ENCODE measurements at regions not wholly inside any gene's neighbourhood (a gene's known extent, or its start where the extent isn't known, plus 50 kb on each side); places are given as distances from the start of the nearest gene placed in this dataset.

GRCh38 chr13:79245937-79246577, 160.0 kb downstream of the RBM26 start:
- Histone ChIP-seq H3K27ac (ENCODE audit: low read depth, low read length) (no peak overlapping the region), H3K36me3 (ENCODE audit: control insufficient read depth, low read length) (no peaks in the 10 kb centered on the region), H4K20me1 (ENCODE audit: control insufficient read depth, insufficient read depth, low read depth, low read length) (no peaks in the 10 kb centered on the region), H3F3A (ENCODE audit: control insufficient read depth, insufficient read depth) (no peaks in the 10 kb centered on the region), H3K27me3 (ENCODE audit: control insufficient read depth, low read length) (no peaks in the 10 kb centered on the region), H3K4me3 (ENCODE audit: low read length) (no peak overlapping the region), H3K4me2 (ENCODE audit: low read length) (no peak overlapping the region), H3K9me3 (ENCODE audit: control insufficient read depth, insufficient read depth, low read length) (no peaks in the 10 kb centered on the region), H3K4me1 (ENCODE audit: control insufficient read depth, low read length) (no peaks in the 10 kb centered on the region), H3K9me2 (replicated peaks; ENCODE audit: control insufficient read depth, low read length) (no peaks in the 10 kb centered on the region), H3K79me2 (ENCODE audit: control insufficient read depth, low read length) (no peaks in the 10 kb centered on the region)
- no peak for TF ChIP-seq EZH2phosphoT487 (IDR thresholded peaks at IDR 0.05; ENCODE audit: borderline replicate concordance, low read length)
- TF ChIP-seq CTCF (IDR thresholded peaks at IDR 0.05; ENCODE audit: low read depth, low read length, poor library complexity, severe bottlenecking) = no peak

GRCh38 chr13:79241697-79242096, 164.4 kb downstream of the RBM26 start:
- no peaks in the 10 kb centered on the region for H3K9me3 ChIP-seq (ENCODE audit: control insufficient read depth, insufficient read depth, low read length)
- no peaks in the 10 kb centered on the region for H3K9me2 ChIP-seq (replicated peaks; ENCODE audit: control insufficient read depth, low read length)
- H3K79me2 ChIP-seq (ENCODE audit: control insufficient read depth, low read length) = no peaks in the 10 kb centered on the region
- H3K4me1 ChIP-seq (ENCODE audit: control insufficient read depth, low read length) = no peaks in the 10 kb centered on the region
- H4K20me1 ChIP-seq (ENCODE audit: control insufficient read depth, insufficient read depth, low read depth, low read length) = no peaks in the 10 kb centered on the region
- no peaks in the 10 kb centered on the region for H3F3A ChIP-seq (ENCODE audit: control insufficient read depth, insufficient read depth)
- no peak overlapping the region for H3K4me3 ChIP-seq (ENCODE audit: low read length)
- H3K27ac ChIP-seq (ENCODE audit: low read depth, low read length) = no peak overlapping the region
- no peak overlapping the region for H3K4me2 ChIP-seq (ENCODE audit: low read length)
- no peaks in the 10 kb centered on the region for H3K27me3 ChIP-seq (ENCODE audit: control insufficient read depth, low read length)
- no peaks in the 10 kb centered on the region for H3K36me3 ChIP-seq (ENCODE audit: control insufficient read depth, low read length)
- no peak for TF ChIP-seq EZH2phosphoT487 (IDR thresholded peaks at IDR 0.05; ENCODE audit: borderline replicate concordance, low read length)
- no peak for TF ChIP-seq CTCF (IDR thresholded peaks at IDR 0.05; ENCODE audit: low read depth, low read length, poor library complexity, severe bottlenecking)

- no peaks in the 10 kb centered on the region for H3K4me1 ChIP-seq (ENCODE audit: control insufficient read depth, low read length)
- no peaks in the 10 kb centered on the region for H4K20me1 ChIP-seq (ENCODE audit: control insufficient read depth, insufficient read depth, low read depth, low read length)
- H3K27ac ChIP-seq (ENCODE audit: low read depth, low read length) = no peak overlapping the region
- TF ChIP-seq EZH2phosphoT487 (IDR thresholded peaks at IDR 0.05; ENCODE audit: borderline replicate concordance, low read length) = no peak
- H3K79me2 ChIP-seq (ENCODE audit: control insufficient read depth, low read length) = no peaks in the 10 kb centered on the region
- H3K36me3 ChIP-seq (ENCODE audit: control insufficient read depth, low read length) = no peaks in the 10 kb centered on the region
- H3K27me3 ChIP-seq (ENCODE audit: control insufficient read depth, low read length) = no peaks in the 10 kb centered on the region
- no peak overlapping the region for H3K4me3 ChIP-seq (ENCODE audit: low read length)
- no peaks in the 10 kb centered on the region for H3K9me2 ChIP-seq (replicated peaks; ENCODE audit: control insufficient read depth, low read length)
- no peaks in the 10 kb centered on the region for H3F3A ChIP-seq (ENCODE audit: control insufficient read depth, insufficient read depth)
- no peaks in the 10 kb centered on the region for H3K9me3 ChIP-seq (ENCODE audit: control insufficient read depth, insufficient read depth, low read length)
- no peak overlapping the region for H3K4me2 ChIP-seq (ENCODE audit: low read length)
Measured at GRCh38 chr13:79237981-79238380, 168.1 kb downstream of the RBM26 start.

- peaks cover 10% of the 10 kb centered on the region for H3K4me1 ChIP-seq (ENCODE audit: control insufficient read depth, low read length)
- no peaks in the 10 kb centered on the region for H3K9me3 ChIP-seq (ENCODE audit: control insufficient read depth, insufficient read depth, low read length)
- TF ChIP-seq CTCF (IDR thresholded peaks at IDR 0.05; ENCODE audit: low read depth, low read length, poor library complexity, severe bottlenecking) (no peak), EZH2phosphoT487 (IDR thresholded peaks at IDR 0.05; ENCODE audit: borderline replicate concordance, low read length) (no peak)
- H3K27me3 ChIP-seq (ENCODE audit: control insufficient read depth, low read length) = no peaks in the 10 kb centered on the region
- no peak overlapping the region for H3K4me3 ChIP-seq (ENCODE audit: low read length)
- H3K36me3 ChIP-seq (ENCODE audit: control insufficient read depth, low read length) = no peaks in the 10 kb centered on the region
- no peak overlapping the region for H3K27ac ChIP-seq (ENCODE audit: low read depth, low read length)
- no peaks in the 10 kb centered on the region for H3F3A ChIP-seq (ENCODE audit: control insufficient read depth, insufficient read depth)
- H3K9me2 ChIP-seq (replicated peaks; ENCODE audit: control insufficient read depth, low read length) = no peaks in the 10 kb centered on the region
- no peak overlapping the region for H3K4me2 ChIP-seq (ENCODE audit: low read length)
- no peaks in the 10 kb centered on the region for H3K79me2 ChIP-seq (ENCODE audit: control insufficient read depth, low read length)
- H4K20me1 ChIP-seq (ENCODE audit: control insufficient read depth, insufficient read depth, low read depth, low read length) = no peaks in the 10 kb centered on the region
Measured at GRCh38 chr13:79231887-79232286, 174.2 kb downstream of the RBM26 start.
